Kidney (tissue), 10 donors: ENCODE measurements at regions not wholly inside any gene's neighbourhood (a gene's known extent, or its start where the extent isn't known, plus 50 kb on each side); places are given as distances from the start of the nearest gene placed in this dataset.
"Not testable (repeated sequence)": the region's sequence is repeated elsewhere in the genome, so short reads cannot be mapped to it uniquely, and the experiment has no call there.

Source experiments
- DNase-seq, 5 donors: peaks; one replicate each; pipeline ENCODE4 v3.0.0-alpha.2; 2013 to 2020
- FAIRE-seq: peaks from 2 replicates; lab custom pipeline; 2012; peaks lifted over from hg19 to GRCh38; lab: Jason Lieb, UNC
- H3K27ac ChIP-seq, 2 donors: one replicate each; pipeline ENCODE4 v1.7.0; 2013; ENCODE audit warnings: low read depth in 2 of 2, low read length in 2 of 2, inconsistent platforms in 1 of 2
- H3K27me3 ChIP-seq: one replicate; pipeline ENCODE4 v1.7.1; 2013; ENCODE audit warnings: low read length, inconsistent platforms; ENCODE audit not compliant: control insufficient read depth, insufficient read depth
- H3K36me3 ChIP-seq, 3 donors: one replicate each; pipeline versions ENCODE4 v1.7.0 to v1.7.1; 2013; ENCODE audit warnings: low read length in 3 of 3, control low read depth in 1 of 3, inconsistent platforms in 1 of 3; ENCODE audit not compliant: insufficient read depth in 3 of 3, control insufficient read depth in 2 of 3
- H3K4me1 ChIP-seq, 3 donors: one replicate each; pipeline versions ENCODE4 v1.7.0 to v1.7.1; 2013; ENCODE audit warnings: low read length in 3 of 3, inconsistent platforms in 1 of 3, low read depth in 1 of 3; ENCODE audit not compliant: control insufficient read depth in 2 of 3, insufficient read depth in 2 of 3
- H3K4me3 ChIP-seq, 3 donors: one replicate each; pipeline versions ENCODE4 v1.7.0 to v1.8.1; 2013; ENCODE audit warnings: low read length in 3 of 3, control low read depth in 1 of 3, inconsistent platforms in 1 of 3
- H3K9ac ChIP-seq, 3 donors: one replicate each; pipeline versions ENCODE4 v1.7.0 to v1.7.1; 2013; ENCODE audit warnings: low read length in 3 of 3, control low read depth in 1 of 3, inconsistent platforms in 1 of 3
- H3K9me3 ChIP-seq, 3 donors: one replicate each; pipeline versions ENCODE4 v1.7.0 to v1.7.1; 2013; ENCODE audit warnings: low read length in 3 of 3, control low read depth in 1 of 3, inconsistent platforms in 1 of 3; ENCODE audit not compliant: control insufficient read depth in 2 of 3, insufficient read depth in 1 of 3
- intact Hi-C: fragments of 100-400 bp; cut with DNase I; formaldehyde crosslinking; loops from one replicate; pipeline ENCODE4 v1.11.1; 2022
- donor health status: control.
- donor health status: control.
- donor health status: DM: yes; HTN: yes; CAD: no.
- donor health status: Normal renal cell carcinoma (clear cell type).

DNA sequence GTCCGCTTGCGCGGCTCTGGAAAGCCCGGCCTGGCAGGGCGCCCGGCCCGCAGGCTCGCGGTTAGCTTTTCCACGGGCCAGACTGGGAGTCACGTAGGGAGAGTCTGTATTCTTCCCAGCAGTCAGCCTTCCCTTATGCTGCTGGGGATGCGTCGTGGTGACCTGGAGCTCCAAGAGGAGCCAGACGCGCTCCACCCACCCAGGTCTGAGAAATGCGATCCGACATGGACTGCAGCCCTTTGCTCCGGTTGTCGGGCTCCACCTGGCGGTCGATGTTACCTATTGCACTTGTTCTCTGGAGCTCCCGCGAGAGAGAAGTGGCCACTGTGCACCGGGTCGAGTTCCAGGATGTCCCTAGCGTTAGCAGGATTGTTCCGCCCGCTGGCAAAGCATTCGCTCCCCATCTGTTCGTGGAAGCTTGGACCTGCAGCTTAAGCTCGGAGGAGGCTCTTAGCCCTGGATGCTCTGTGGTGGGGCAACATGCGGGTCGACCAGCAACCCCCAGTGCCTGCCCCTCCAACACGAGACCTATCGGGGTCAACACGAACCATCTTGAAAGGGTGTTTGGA is 367.4 kb downstream of the SPATA31A6 start:
- intact Hi-C loops, H3K9me3 ChIP-seq, FAIRE-seq, H3K4me3 ChIP-seq, H3K27ac ChIP-seq, H3K4me1 ChIP-seq, H3K9ac ChIP-seq, H3K27me3 ChIP-seq, H3K36me3 ChIP-seq: not testable (repeated sequence)
- DNase-seq = peak in 1 of 5 donors; percentile 47

DNA sequence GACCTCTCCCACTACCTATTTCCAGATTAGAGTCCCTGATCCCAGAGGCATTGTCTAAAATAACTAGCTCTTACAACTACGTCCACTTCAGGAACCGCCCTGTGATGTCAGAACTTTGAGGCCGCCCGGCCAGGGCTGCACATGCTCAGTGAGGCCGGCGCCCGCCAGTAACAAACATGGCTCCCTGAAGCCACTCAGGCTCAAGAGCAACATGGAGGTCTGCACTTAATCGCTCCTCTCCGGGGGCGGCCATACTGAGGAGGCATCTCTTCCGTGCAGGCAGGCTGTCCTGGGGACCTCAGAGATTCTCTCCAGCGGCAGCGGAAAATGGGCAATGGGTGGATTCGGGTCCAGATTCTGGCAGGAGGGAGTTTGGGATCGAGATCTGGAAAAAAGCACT is 385.1 kb downstream of the SPATA31A6 start:
- H3K9ac ChIP-seq, H3K9me3 ChIP-seq, H3K4me1 ChIP-seq, H3K27ac ChIP-seq, FAIRE-seq, H3K36me3 ChIP-seq, H3K27me3 ChIP-seq, DNase-seq, intact Hi-C loops, H3K4me3 ChIP-seq: not testable (repeated sequence)

DNA sequence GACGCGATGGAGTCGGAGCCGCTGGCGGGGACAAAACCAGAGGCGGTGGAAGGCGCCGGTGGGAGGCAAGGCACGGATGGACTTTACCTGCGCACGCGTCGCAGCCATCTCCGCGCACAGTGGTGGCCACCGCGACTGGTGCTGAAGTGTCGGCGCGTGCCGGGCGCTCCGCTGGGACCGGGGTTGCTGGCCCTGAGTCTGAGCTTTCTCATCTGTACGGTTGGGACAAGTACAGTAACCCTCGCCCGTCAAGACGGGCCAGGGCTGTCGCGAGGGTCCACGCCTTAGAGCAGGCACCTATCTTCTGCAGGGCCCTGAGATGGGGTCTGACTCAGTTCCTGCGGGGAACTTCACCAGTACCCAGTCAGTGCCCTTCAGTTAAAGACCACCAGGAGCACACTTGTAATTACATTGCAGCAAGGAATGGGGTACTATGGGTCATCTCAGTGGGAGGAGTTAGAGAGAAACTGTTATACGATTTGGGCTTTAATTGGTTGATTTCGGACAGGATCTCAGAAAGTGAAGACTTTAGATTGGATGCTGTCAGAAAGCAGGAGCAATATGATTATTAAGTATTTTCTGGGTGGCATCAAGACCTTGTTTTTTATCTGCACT is 385.6 kb downstream of the SPATA31A6 start:
- H3K9ac ChIP-seq, H3K4me1 ChIP-seq, DNase-seq, H3K4me3 ChIP-seq, FAIRE-seq, H3K36me3 ChIP-seq, H3K27me3 ChIP-seq, H3K27ac ChIP-seq, H3K9me3 ChIP-seq, intact Hi-C loops: not testable (repeated sequence)

DNA sequence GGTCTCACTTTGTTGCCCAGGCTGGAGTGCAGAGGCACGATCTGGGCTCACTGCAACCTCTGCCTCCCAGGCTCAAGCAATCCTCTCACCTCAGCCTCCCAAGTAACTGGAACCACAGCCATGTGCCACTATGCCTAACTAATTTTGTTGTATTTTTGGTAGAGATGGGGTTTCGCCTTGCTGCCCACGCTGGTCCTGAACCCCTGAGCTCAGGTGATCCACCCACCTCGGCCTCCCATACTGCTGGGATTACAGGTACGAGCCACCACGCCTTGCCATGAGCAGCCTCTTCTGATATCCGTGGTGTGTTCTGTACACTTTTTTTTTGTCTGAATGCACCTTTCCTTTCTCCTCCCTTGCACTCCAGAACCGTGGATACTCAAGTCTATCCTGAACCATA is 394.4 kb downstream of the SPATA31A6 start:
- H3K9ac ChIP-seq, FAIRE-seq, H3K36me3 ChIP-seq, H3K9me3 ChIP-seq, H3K4me1 ChIP-seq, H3K27ac ChIP-seq, intact Hi-C loops, H3K27me3 ChIP-seq, H3K4me3 ChIP-seq: not testable (repeated sequence)
- DNase-seq = peak in 1 of 5 donors; percentile 20
